ENCODE measurements at regions not wholly inside any gene's neighbourhood (a gene's known extent, or its start where the extent isn't known, plus 50 kb on each side); places are given as distances from the start of the nearest gene placed in this dataset.

DNA sequence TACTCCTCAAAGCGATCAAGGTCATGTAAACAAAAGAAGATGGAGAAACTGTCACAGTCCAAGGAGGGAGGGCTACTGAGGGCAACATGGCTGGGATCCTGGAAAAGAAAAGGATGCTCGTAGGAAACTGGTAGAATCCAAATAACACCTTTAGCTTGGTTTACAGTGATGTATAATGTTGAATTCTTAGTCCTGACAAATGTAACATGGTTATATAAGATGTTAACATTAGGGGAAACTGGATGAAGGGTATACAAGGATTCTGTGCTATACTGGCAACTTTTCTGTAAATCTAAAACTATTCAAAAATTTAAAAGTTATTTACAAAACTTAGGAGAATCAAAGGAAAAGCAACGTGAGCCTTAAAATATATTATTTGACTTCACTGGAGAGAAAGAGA lies 257.0 kb downstream of the TTC32 start:
- intact Hi-C loops (cut with DNase I): no loop called here
- Histone ChIP-seq H3K9me3 (replicated peaks in 1 of 3) (no peaks in the 10 kb centered on the region), H3K27me3 (no peaks in the 10 kb centered on the region), H3K27ac (no peak overlapping the region), H3K4me1 (replicated peaks in 1 of 2) (no peaks in the 10 kb centered on the region), H3K4me3 (no peak overlapping the region), H3K36me3 (replicated peaks in 1 of 2) (no peaks in the 10 kb centered on the region)
- WGBS, 4 donors: 78 to 87% (median 81%) methylated on average over 3 of the region's 3 CpGs
- TF ChIP-seq POLR2A (IDR thresholded peaks at IDR 0.05) (no peak), CTCF (IDR thresholded peaks at IDR 0.05) (no peak)
- DNase-seq: no peak

- H3K4me3 ChIP-seq: no peak overlapping the region
- H3K9me3 ChIP-seq (replicated peaks in 1 of 3): no peaks in the 10 kb centered on the region
- intact Hi-C loops (cut with DNase I): no loop called here
- TF ChIP-seq CTCF (IDR thresholded peaks at IDR 0.05) (no peak), POLR2A (IDR thresholded peaks at IDR 0.05) (no peak)
- WGBS, 4 donors: 73 to 81% (median 77%) methylated on average over 3 of the region's 3 CpGs
- no peaks in the 10 kb centered on the region for H3K36me3 ChIP-seq (replicated peaks in 1 of 2)
- H3K27ac ChIP-seq: no peak overlapping the region
- no peak for DNase-seq
- no peaks in the 10 kb centered on the region for H3K4me1 ChIP-seq (replicated peaks in 1 of 2)
- no peaks in the 10 kb centered on the region for H3K27me3 ChIP-seq
These were observed 258.7 kb downstream of the TTC32 start for GRCh38 chr2:19643117-19643518.

DNA sequence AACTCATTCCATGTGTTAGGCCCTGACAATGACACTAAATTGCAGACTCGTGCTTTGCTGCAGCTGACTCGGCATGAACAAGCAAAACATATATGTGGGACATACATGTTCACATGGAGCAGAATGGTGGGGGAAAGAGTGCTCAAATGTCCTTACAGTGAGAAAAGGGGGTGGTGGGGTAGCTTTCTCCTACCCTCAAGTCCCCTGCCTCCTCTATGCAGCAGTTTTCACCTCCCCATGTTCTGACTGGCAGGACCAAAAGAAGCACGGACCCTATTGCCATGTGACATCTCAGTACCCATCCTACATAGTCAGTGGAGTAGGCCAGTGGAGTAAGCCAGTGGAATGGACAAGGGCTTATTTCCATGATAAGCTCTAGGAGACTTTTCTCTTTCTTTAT lies 259.3 kb downstream of the TTC32 start:
- intact Hi-C loops (cut with DNase I): no loop called here

DNA sequence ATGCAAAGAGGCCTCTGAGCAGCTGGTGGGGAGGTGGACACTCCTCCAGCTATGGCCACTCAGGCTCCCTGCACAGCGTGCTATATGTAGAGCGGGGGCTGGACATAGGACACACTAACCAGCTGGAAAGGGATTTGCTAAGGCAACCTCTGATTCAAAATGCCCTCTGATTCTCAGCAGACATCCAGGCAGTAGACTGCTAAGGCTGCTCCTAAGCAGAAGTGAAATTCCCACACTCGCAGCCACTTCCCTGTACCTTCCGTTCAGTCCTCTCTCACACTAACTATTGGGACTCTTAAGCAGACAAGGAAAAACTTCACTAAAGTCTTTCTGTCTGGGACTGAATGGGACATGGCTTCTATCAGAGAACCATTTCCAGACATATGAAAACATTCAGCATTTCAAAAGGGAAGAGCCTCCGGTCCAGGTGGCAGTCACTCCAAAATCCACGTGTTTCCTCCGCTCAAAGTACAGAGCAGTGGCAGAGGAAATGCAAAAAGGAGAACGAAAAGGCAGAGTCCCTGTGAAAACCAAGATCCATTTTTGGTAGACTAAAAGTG lies 265.8 kb downstream of the TTC32 start:
- Histone ChIP-seq H3K4me3 (no peak overlapping the region), H3K27me3 (no peaks in the 10 kb centered on the region), H3K36me3 (replicated peaks in 1 of 2) (no peaks in the 10 kb centered on the region), H3K9me3 (replicated peaks in 1 of 3) (no peaks in the 10 kb centered on the region), H3K27ac (no peak overlapping the region), H3K4me1 (replicated peaks in 1 of 2) (no peaks in the 10 kb centered on the region)
- TF ChIP-seq POLR2A (IDR thresholded peaks at IDR 0.05) (no peak), CTCF (IDR thresholded peaks at IDR 0.05) (no peak)
- DNase-seq: no peak
- intact Hi-C loops (cut with DNase I): no loop called here
- WGBS, 4 donors: 75 to 84% (median 79%) methylated on average over 6 to 8 of the region's 8 CpGs

More for the DNA sequence above, 259.3 kb downstream of the TTC32 start:
- DNase-seq: no peak
- H3K9me3 ChIP-seq (replicated peaks in 1 of 3): no peaks in the 10 kb centered on the region
- no peaks in the 10 kb centered on the region for H3K27me3 ChIP-seq
- 88 to 91% (median 89%) methylated on average over 3 of the region's 3 CpGs for WGBS, 4 donors
- TF ChIP-seq CTCF (IDR thresholded peaks at IDR 0.05): no peak
- no peak for TF ChIP-seq POLR2A (IDR thresholded peaks at IDR 0.05)
- H3K4me3 ChIP-seq: no peak overlapping the region
- H3K27ac ChIP-seq: no peak overlapping the region
- no peaks in the 10 kb centered on the region for H3K36me3 ChIP-seq (replicated peaks in 1 of 2)
- no peaks in the 10 kb centered on the region for H3K4me1 ChIP-seq (replicated peaks in 1 of 2)

Data from adrenal gland (tissue), 9 donors.